ENCODE measurements at regions not wholly inside any gene's neighbourhood (a gene's known extent, or its start where the extent isn't known, plus 50 kb on each side); places are given as distances from the start of the nearest gene placed in this dataset.

DNA sequence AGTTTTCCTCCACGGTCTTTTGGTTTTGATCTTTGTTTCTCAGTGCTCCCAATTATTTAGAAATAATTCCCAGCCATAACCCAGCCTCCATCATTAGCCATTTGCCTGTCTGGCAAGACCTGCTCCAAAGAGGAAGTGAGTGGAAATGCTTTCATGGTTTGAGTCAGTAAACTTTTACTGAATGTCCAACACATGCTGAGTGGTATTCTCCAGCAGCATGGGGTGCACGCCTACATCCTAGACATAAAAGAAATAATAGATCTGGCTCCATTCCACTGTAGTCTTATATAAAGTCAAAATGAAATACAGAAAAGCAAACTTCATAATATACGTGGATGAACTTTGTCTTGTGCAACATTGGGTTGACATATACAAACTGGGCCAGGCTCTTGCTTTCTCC is 757.2 kb downstream of the TLE1 start:
- no peak for DNase-seq

DNA sequence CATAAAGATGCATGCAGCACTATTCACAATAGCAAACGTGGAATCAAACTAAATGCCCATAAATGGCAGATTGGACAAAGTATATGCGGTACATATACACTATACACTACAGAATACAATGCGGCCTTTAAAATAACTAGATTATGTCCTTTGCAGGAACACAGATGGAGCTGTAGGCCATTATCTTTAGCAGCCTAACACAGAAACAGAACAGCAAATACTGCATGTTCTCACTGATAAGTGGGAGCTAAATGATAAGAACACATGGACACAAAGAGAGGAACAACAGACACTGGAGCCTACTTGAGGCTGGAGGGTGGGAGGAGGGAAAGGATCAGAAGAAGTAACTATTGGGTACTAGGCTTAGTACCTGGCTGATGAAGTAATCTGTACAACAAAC is 758.2 kb downstream of the TLE1 start:
- DNase-seq: no peak

DNA sequence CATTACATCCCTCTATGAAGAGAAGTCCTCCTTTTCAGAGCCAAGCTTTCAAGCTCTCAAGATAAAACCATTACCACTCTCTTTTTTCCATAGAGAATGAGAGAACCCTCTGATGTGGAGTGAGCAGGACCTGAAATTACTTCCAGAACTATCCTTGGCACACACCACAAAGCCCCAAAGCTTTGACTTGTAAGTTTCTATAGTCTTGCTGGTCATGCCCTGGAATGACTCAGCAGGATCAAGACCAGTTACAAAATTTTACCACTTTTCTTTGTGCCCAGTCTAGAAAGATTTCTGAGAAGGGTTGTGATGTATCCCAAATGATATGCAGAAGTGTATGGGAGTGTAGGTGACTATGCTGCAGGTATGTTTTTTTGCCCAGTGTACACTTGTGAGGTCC is 760.6 kb downstream of the TLE1 start:
- no peak for DNase-seq

DNA sequence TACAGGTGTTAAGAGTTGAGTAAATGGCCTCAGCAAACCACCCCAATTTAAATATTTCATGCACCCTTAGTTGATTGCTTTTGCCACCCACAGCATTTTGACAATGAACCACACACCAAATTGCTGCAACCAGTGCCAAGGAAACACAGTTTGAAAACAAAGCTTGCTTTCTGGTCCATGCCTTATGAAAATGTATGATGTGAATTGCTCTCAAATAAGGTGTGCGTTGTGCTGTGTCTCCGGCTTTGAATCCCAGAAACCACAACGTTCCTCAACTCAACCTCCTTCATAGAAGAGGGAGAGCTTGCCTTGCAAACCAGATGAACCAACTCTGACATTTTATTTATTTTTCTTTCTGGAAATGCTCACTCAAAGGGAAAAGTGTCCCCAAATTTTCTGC is 762.7 kb downstream of the TLE1 start:
- DNase-seq: no peak

DNA sequence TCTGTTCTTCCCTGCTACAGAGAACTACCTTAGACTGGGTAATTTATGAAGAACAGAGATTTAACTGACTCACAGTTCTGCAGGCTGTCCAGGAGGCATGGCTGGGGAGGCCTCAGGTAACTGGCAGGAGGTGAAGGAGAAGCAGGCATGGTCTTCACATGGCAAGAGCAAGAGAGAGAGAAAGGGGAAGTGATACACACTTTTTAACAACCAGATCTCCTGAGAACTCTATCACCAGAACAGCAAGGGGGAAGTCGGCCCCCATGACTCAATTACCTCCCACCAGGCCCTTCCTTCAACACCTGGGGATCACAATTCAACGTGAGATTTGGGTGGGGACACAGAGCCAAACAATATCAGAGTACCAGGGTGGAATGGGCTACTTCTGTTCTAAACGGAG is 766.8 kb downstream of the TLE1 start:
- no peak for DNase-seq

DNA sequence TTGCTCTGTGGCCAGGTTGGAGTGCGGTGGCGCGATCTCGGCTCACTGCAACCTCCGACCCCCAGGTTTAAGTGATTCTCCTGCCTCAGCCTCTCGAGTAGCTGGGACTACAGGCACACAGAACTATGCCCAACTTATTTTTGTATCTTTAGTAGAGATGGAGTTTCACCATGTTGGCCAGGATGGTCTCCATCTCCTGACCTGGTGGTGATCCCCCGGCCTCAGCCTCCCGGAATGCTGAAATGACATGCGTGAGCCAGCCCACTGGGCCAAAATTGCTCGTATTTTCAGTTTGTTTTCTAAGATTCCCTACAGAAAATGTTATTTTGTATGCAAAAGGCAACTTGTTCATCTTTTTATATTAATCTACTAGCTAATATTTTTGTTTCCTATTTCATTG is 782.6 kb downstream of the TLE1 start:
- no peak for DNase-seq

DNA sequence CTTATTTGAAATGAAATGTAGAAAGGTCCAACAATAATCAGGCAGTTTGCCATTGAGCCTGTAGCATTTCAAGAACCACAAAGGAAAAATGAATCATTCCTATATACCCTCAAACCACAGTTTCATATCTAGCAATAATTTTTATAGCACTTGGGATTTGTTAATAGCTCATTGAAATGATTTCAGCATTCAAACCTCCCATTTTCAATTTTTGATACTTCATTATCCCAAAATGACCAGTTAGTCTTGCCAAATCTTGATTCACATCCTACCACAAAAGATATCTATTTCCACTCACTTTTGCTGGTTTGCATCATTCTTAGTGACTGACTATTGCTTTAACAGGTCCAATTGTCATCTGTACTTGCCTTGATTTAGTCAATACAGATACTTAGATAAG is 790.1 kb downstream of the TLE1 start:
- no peak for DNase-seq

DNA sequence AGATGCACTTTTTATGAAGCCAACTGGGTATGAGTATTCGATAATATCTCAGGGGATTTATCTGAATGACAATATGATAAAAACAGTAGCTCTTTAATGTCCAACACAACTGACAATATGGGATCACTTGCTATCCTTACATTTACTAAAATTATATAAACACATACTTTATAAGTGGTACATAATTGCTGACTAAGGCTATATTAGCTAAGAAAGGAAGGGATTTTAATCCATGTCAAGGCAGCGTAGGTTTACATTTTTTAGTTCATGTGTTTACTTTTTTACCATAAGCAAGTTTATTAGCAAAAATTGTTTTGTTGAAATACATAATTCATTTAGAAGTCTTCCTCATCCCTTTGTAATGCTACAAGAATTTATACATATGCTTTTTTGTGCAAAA is 796.2 kb downstream of the TLE1 start:
- no peak for DNase-seq

DNA sequence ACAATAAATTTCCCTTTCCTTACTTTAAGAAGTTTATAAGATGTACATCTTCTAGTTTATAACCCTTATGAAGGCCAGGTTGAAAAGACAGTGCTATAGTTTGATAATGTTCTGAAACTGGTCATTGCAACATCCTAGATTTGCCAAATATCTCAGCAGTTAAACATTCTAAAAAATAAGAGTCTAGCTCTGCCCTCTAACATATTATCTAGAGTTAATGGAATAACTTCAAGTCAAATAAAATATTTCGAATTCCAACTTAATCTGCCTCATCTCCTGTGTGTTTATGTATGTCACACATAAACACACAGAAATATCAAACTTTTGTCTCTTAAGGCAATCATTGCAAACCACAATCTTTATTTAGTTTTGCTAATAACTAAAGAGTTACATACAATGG is 796.6 kb downstream of the TLE1 start:
- DNase-seq: no peak

DNA sequence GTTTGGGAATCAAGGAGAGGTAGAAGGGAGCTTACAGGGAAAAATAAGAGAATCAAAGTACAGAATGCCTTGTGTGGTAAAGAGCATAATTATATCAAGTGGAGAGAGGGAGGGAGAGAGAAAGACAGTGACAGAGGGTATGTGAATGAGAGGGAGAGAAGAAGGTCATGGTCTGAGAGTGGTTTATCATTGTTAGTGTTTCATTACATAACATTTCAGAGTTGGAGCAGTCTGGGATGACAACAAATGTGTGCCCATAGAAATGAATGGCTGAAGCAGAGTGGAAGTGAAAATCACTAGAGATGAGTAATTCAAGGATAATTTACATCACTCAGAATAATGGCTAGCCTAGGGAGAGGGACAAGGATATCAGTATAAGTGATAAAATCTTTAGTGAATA is 799.2 kb downstream of the TLE1 start:
- DNase-seq: no peak

DNA sequence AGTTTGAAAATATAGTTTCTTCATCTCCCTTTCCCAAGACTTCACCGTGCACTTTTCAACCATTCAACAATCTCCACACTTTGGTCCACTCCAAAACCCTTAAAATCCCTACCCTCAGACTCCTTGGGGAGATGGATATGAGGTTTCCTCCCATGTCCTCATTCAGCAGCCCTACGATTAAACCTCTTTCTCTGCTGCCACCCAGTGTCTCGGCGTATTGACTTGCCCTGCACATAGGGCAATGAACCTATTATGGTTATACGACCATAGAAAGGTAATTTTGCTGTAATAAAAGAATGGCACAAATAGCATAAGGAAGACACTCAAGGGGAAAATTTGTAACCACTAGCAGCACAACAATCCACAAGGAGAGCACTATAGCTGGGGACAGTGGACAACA is 803.5 kb downstream of the TLE1 start:
- DNase-seq: no peak

DNA sequence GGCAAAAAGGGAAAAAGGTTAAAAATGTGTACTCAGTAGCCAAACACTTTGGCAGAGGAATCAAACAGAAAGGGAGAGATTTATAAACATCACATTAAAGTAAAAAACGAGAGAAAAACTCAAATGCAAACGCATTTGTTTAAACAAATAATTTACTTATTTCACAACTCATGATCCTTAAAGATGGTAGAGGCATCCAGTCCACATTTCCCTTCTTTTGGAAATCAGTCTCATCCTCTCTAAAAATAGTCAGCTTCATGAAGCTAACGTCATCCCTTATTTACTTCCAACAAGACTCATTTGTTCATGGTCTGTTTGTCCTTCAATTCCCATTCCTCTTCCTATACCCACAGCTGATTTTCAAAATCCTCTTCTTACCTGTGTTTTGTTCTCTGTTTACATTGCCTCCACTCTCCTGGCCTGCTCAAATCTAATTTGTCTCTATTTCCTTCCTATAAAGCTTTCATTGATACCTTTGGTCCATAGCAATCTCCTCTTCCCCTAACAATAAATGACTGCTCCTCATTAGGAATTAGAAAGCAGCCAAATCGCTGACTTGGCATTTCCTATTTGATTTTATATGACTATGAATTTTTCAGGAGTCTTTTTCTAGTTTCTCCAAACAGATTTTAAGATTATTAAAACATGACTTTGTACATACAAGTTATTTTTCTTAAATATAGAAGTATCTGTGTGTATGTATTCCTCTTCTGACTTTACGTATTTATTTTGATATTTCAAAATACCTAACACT is 805.3 kb downstream of the TLE1 start:
- DNase-seq: peak; percentile 36

DNA sequence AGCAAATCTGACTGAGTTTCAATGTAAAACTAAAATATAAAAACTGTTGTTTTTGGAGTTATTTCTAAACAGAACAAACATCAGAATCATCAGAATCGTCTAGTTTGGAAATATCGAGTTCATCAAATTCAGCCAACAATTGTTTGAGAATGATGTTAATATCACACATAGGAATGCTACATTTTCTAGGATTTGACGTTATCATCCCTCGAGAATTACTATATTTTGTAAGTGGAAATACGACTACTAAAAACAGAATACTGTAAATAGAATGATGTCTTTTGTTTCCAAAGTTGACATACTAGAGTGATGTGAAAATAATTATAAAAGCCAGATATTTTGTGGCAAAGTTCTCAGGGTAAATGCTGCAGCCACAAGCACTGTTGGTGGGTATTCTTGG is 805.9 kb downstream of the TLE1 start:
- DNase-seq: peak; percentile 40

DNA sequence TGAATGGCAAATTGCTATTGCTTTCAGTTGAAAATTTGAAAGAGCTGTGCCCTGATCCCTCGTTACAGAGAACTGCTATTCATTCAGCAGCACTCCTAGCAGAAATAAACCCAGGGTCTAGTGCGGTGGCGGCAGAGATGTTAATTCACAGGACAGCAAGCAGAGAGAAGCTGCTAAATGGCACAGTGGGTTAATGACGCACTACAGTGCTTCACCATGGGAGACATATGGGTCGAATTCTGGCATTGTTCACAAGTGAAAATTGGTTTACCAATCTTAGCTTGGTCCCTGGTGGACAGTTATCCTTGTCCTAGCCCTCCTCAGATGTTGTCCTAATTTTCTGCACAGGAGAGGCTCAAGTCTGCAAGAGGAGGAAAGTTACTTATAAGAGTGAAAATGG is 807.4 kb downstream of the TLE1 start:
- DNase-seq: no peak

DNA sequence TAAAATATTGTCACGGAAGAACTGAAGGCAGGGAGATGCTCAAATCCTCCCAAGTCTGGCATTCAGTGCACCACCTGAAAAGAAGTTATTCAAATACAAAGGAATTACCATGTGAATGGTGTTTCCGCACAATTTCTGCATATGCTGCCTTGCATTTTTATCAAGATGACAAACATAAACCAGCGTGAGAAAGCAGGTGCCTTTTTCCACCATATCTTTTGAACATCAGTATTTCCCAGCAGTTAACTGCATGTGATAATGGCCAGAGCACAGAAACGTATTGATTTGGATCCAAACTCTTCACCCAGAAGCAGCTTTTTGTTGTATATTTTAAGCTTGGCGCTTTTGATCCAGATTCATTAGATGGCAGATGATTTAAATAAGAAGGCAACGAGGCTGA is 808.0 kb downstream of the TLE1 start:
- no peak for DNase-seq

DNA sequence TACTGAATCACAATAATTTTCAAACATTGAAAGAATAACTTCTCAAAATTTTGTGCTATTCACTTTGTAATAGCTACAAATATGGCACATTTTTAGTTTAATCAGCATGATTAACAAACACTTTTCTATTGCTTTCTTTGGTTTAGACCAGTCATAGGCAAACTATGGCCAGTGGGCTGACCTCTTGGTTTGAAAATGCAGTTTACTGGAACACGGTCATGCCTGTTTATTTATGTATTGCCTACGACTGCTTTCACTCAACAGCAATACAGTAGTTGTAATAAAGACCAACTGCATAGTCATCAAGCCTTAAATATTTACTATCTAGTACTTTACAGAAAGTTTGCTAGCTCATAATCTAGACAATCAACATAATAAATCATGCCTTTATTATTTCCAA is 810.8 kb downstream of the TLE1 start:
- no peak for DNase-seq

DNA sequence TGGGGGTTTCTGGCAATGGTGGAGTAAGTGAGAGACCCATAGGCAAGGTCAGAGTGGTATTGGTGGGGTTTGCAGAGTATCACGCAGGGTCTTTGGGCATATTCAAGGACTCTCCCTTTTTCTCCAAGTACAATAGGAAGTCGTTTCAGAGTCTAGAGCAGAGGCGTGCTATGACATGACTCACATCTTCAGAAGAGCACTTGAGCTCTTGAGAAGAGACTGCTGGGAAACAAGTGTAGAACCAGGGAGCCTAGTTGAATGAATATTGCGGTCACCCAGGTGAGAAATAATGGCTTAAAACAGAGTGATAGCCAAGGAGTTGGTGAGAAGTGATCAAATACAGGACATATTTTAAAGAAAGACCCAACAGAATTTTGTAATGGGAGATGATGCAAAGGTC is 813.4 kb downstream of the TLE1 start:
- no peak for DNase-seq

DNA sequence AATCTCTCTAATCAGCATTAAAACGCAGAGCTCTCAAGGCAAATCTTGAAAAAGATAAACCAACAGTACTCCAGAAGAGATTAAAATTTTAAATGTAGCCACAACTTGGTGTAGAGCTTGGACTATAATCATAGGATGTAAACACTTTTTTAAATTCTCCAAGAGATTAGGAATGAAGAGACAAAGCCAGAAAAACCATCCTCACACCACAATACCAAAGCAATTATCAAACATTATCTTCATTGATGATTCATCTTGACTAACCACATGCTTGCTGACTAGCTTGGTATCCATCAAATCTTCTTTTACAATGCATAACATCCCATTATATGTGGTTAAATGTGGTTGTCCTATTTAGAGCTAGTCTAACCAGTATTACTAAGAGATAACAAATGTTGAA is 815.1 kb downstream of the TLE1 start:
- no peak for DNase-seq

DNA sequence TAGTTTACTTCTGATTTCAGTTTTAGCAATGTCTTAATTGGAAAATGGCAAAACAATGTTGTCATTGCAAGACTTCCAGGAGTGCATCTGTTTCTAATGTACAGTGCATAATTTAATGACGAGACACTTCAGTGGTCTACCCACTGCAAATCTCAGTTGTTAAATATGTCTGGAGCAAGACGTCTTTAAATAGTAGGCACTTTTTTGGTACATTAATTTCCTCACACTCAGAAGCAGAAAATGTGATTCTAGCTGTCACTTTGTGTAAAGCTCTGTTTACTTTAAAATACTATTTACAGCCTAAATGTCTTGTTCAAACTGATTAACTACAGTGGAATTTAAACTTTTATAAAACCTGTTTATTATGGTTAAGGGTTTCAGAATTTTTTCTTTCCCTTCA is 815.5 kb downstream of the TLE1 start:
- no peak for DNase-seq

DNA sequence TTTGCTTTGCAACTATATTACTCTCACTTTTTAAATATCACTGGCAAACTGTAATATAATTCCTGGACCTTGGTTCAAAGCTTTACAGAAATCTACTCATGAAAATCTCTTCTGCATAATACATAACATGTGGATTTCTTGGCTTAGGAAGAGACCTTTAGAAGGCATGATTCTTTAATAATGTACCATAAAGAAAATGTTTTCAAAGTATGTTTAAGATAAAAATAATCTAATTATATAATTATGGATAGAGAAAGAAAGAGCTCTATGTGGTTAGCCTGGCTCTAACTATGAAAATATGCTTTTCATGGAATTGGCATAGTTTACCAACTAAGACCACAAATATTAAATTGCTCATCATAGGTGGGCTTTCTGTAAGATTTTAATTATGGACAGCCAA is 817.8 kb downstream of the TLE1 start:
- DNase-seq: no peak

DNA sequence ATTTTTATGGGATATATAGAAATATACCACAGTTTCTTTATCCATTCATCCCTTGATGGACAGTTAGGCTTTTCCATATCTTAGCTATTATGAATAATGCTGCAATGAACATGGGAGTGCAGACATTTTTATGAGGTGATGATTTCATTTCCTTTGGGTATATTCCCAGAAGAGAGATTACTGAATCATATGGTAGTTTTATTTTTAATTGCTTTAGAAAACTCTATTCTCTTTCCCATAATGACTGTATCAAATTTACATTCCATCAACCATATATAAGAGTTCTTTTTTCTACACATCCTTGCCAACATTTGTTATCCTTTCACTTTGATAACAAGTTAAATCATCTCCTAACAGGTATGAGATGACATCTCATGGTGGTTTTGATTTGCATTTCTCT is 821.6 kb downstream of the TLE1 start:
- DNase-seq: no peak

DNA sequence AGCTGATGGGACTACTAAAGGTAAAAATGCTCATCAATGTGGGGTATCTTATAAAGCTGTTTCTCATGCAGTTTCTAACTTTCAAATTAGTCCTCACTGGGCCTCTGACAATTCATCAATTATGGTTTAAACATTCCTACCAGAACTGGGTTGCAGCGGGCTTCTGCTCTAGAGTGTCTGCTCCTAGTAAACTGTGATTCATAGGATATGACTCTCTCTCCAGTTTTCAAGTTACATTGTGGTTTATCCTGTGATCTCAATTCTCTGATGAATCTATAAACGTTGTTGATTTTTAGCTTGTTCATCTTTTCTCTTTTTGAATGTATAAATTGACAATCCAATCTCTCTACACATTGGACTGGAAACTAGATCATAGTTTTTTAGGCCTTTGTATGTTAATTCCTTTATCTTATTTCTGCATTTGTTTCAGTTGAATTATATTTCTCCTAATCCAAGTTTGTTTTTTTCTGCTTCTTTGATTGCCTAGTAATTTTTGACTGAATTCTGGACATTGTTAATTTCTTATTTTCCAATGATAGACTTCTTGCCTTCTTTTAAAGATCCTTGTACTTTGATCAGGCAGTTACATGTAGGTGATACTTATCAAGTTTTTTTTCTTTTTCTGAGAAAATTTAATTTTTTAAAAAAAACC is 822.6 kb downstream of the TLE1 start:
- DNase-seq: no peak

DNA sequence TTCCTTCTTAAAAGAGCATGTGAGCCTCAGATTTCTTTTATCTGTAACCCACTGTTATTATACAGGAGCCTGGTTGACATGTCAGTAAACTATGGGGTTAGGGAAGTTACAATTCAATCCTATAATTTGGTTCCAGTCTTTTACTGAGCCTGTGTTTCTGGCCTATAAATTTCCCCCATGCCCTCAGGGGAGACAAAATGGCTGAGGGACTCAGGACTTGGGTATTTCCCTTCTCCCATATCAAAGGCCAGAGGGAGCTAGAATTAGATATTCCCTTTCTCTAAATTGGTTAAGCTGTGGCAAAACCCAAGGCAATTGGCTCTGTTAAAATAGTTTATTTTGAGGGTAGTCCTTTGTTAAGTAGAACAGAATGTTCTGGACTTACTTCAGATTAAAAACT is 823.2 kb downstream of the TLE1 start:
- DNase-seq: no peak

DNA sequence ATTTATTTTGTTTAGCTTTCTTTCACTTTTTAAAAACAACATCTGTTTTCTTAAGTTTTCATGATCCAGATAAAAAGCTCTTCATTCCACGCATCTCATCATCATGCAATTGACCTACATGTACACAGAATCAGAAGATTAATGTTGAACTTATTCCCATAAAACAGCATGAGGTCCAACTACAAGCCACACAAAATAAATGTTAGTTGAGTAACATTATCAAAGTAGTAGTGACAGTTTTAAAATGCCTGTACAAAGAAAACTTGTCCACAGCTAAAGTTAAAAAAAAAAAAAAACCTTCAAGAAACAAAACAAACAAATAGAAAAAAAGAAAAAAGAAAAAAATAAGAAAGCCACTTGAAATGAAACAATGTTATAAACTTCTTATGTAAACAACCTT is 846.3 kb downstream of the TLE1 start:
- no peak for DNase-seq
